SK-N-SH treated with all-trans-retinoic acid at 6 μM for 48 hours (cell line): ENCODE measurements at regions not wholly inside any gene's neighbourhood (a gene's known extent, or its start where the extent isn't known, plus 50 kb on each side); places are given as distances from the start of the nearest gene placed in this dataset.

Experiments
- ATAC-seq: fragments of 200-7000 bp; cut with Tn5 transposase; 3 replicates; pipeline ENCODE4 v1.9.1; 2020; ENCODE audit warnings: mild to moderate bottlenecking, moderate library complexity
- ARNTL ChIP-seq: fragments of 450-650 bp; formaldehyde crosslinking; IDR thresholded peaks from 2 replicates; pipeline ENCODE4 v1.5.0; 2020; ENCODE audit warnings: low read depth, mild to moderate bottlenecking, moderate library complexity, borderline replicate concordance
- BACH2 ChIP-seq: fragments of 250-450 bp; sonication (Bioruptor Pico); IDR thresholded peaks from 2 replicates; pipeline ENCODE4 v1.9.0; 2021; ENCODE audit warnings: mild to moderate bottlenecking, borderline replicate concordance
- CSDC2 ChIP-seq: fragments of 250-450 bp; sonication (Bioruptor Pico); IDR thresholded peaks from 2 replicates; pipeline ENCODE4 v1.5.0; 2020; ENCODE audit warnings: mild to moderate bottlenecking, moderate library complexity
- ESRRG ChIP-seq: fragments of 250-450 bp; sonication (Bioruptor Pico); IDR thresholded peaks from 2 replicates; pipeline ENCODE4 v1.6.1; 2021; ENCODE audit warnings: mild to moderate bottlenecking
- GLIS3 ChIP-seq: fragments of 250-450 bp; sonication (Bioruptor Pico); IDR thresholded peaks from 2 replicates; pipeline ENCODE4 v1.5.0; 2020; ENCODE audit warnings: mild to moderate bottlenecking, moderate library complexity
- ISL1 ChIP-seq: fragments of 250-450 bp; sonication (Bioruptor Pico); IDR thresholded peaks from 2 replicates; pipeline ENCODE4 v2.1.2; 2022; ENCODE audit warnings: mild to moderate bottlenecking, moderate library complexity
- OSR1 ChIP-seq: fragments of 250-450 bp; sonication (Bioruptor Pico); IDR thresholded peaks from 2 replicates; pipeline ENCODE4 v1.8.0; 2022; ENCODE audit warnings: moderate library complexity, mild to moderate bottlenecking, inconsistent platforms
- PPARA ChIP-seq: fragments of 250-450 bp; sonication (Bioruptor Pico); IDR thresholded peaks from 2 replicates; pipeline ENCODE4 v1.5.0; 2020; ENCODE audit warnings: mild to moderate bottlenecking, borderline replicate concordance
- RARB ChIP-seq: fragments of 250-450 bp; sonication (Bioruptor Pico); IDR thresholded peaks from 2 replicates; pipeline ENCODE4 v1.8.0; 2021; ENCODE audit warnings: mild to moderate bottlenecking, moderate library complexity
- SNAI2 ChIP-seq: fragments of 250-450 bp; sonication (Bioruptor Pico); IDR thresholded peaks from 2 replicates; pipeline ENCODE4 v1.5.0; 2020; ENCODE audit warnings: mild to moderate bottlenecking, moderate library complexity
- TCF4 ChIP-seq: fragments of 250-450 bp; sonication (Bioruptor Pico); IDR thresholded peaks from 2 replicates; pipeline ENCODE4 v1.8.0; 2021; ENCODE audit warnings: mild to moderate bottlenecking, moderate library complexity, borderline replicate concordance
- TOX ChIP-seq: fragments of 250-450 bp; sonication (Bioruptor Pico); IDR thresholded peaks from 2 replicates; pipeline ENCODE4 v1.8.0; 2021; ENCODE audit warnings: mild to moderate bottlenecking, moderate library complexity, borderline replicate concordance
- ZC3H10 ChIP-seq: fragments of 250-450 bp; sonication (Bioruptor Pico); IDR thresholded peaks from 2 replicates; pipeline ENCODE4 v1.5.1; 2021; ENCODE audit warnings: mild to moderate bottlenecking, moderate library complexity
- ZFP3 ChIP-seq: fragments of 250-450 bp; sonication (Bioruptor Pico); IDR thresholded peaks from 2 replicates; pipeline ENCODE4 v1.5.0; 2020; ENCODE audit warnings: mild to moderate bottlenecking, moderate library complexity
- ZFP30 ChIP-seq: fragments of 450-650 bp; formaldehyde crosslinking; IDR thresholded peaks from 2 replicates; pipeline ENCODE4 v1.5.0; 2022; ENCODE audit warnings: mild to moderate bottlenecking, moderate library complexity
- ZNF565 ChIP-seq: fragments of 450-650 bp; formaldehyde crosslinking; conservative IDR thresholded peaks from 2 replicates; pipeline ENCODE4 v1.5.0; 2020; ENCODE audit warnings: low read depth, mild to moderate bottlenecking, moderate library complexity
- ZNF70 ChIP-seq: fragments of 450-650 bp; formaldehyde crosslinking; IDR thresholded peaks from 2 replicates; pipeline ENCODE4 v1.5.0; 2020; ENCODE audit warnings: mild to moderate bottlenecking, moderate library complexity
- TF ChIP-seq, protein P1 (sequence below): fragments of 250-450 bp; sonication (Bioruptor Pico); IDR thresholded peaks from 2 replicates; pipeline ENCODE4 v1.5.0; 2020; ENCODE audit warnings: mild to moderate bottlenecking, moderate library complexity
- TF ChIP-seq, protein P2 (sequence below): fragments of 250-450 bp; sonication (Bioruptor Pico); IDR thresholded peaks from 2 replicates; pipeline ENCODE4 v1.5.1; 2020; ENCODE audit warnings: low read depth, mild to moderate bottlenecking, moderate library complexity
- TF ChIP-seq, protein P3 (sequence below): fragments of 250-450 bp; sonication (Bioruptor Pico); IDR thresholded peaks from 2 replicates; pipeline ENCODE4 v1.8.0; 2021; ENCODE audit warnings: low read depth, mild to moderate bottlenecking, moderate library complexity, borderline replicate concordance

DNA sequence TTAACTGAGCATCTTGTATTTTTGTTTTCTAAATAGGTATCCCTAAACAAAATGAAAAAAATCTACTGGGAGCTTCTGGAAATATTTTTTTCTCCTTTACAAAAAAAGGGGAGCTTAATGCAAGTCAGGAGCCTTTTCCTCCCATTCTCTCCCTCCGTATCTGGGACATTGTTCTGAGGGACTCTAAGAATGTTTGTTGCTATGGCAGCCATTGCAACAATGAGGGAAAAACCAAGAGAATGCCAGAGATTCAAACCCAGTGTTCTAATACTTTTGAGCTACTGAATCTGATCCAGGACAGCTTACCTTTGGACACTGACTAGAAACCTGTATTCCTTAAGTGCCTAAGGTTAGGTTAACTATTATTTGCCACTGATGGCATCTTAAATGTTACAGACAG is 485.7 kb upstream of the HS3ST1 start (continued):
- TF ChIP-seq, protein P1, sequence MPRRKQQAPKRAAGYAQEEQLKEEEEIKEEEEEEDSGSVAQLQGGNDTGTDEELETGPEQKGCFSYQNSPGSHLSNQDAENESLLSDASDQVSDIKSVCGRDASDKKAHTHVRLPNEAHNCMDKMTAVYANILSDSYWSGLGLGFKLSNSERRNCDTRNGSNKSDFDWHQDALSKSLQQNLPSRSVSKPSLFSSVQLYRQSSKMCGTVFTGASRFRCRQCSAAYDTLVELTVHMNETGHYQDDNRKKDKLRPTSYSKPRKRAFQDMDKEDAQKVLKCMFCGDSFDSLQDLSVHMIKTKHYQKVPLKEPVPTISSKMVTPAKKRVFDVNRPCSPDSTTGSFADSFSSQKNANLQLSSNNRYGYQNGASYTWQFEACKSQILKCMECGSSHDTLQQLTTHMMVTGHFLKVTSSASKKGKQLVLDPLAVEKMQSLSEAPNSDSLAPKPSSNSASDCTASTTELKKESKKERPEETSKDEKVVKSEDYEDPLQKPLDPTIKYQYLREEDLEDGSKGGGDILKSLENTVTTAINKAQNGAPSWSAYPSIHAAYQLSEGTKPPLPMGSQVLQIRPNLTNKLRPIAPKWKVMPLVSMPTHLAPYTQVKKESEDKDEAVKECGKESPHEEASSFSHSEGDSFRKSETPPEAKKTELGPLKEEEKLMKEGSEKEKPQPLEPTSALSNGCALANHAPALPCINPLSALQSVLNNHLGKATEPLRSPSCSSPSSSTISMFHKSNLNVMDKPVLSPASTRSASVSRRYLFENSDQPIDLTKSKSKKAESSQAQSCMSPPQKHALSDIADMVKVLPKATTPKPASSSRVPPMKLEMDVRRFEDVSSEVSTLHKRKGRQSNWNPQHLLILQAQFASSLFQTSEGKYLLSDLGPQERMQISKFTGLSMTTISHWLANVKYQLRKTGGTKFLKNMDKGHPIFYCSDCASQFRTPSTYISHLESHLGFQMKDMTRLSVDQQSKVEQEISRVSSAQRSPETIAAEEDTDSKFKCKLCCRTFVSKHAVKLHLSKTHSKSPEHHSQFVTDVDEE (CRISPR knock-in tag) = no peak
- no peak for TF ChIP-seq TCF4 (CRISPR knock-in tag)
- TF ChIP-seq, all 23 proteins: peak for 0

DNA sequence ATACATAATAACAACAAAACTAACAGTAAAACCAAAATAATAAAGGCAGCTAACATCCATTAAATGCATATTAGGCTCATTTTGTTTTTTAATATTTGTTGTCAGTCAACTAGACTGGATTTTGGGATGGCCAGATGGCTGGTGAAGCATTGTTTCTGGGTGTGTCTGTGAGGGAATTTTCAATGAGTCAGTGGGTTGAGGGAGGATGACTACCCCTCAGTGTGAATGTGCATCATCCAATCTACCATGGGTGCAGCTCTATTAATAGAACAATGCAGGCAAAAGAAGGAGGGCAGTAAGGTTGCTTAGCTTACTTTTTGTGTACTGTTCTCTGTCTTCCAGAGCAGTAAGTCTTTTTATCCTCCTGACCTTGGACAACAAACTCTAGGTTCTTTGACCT is 484.2 kb upstream of the HS3ST1 start:
- ATAC-seq = no peak
- TF ChIP-seq, protein P2, sequence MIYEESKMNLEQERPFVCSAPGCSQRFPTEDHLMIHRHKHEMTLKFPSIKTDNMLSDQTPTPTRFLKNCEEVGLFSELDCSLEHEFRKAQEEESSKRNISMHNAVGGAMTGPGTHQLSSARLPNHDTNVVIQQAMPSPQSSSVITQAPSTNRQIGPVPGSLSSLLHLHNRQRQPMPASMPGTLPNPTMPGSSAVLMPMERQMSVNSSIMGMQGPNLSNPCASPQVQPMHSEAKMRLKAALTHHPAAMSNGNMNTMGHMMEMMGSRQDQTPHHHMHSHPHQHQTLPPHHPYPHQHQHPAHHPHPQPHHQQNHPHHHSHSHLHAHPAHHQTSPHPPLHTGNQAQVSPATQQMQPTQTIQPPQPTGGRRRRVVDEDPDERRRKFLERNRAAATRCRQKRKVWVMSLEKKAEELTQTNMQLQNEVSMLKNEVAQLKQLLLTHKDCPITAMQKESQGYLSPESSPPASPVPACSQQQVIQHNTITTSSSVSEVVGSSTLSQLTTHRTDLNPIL (CRISPR knock-in tag) = no peak
- TF ChIP-seq CSDC2 (CRISPR knock-in tag) (no peak), ISL1 (no peak), ZNF565 (CRISPR knock-in tag) (no peak), ZC3H10 (CRISPR knock-in tag) (no peak), SNAI2 (CRISPR knock-in tag) (no peak), ESRRG (CRISPR knock-in tag) (no peak)
- TF ChIP-seq, protein P3, sequence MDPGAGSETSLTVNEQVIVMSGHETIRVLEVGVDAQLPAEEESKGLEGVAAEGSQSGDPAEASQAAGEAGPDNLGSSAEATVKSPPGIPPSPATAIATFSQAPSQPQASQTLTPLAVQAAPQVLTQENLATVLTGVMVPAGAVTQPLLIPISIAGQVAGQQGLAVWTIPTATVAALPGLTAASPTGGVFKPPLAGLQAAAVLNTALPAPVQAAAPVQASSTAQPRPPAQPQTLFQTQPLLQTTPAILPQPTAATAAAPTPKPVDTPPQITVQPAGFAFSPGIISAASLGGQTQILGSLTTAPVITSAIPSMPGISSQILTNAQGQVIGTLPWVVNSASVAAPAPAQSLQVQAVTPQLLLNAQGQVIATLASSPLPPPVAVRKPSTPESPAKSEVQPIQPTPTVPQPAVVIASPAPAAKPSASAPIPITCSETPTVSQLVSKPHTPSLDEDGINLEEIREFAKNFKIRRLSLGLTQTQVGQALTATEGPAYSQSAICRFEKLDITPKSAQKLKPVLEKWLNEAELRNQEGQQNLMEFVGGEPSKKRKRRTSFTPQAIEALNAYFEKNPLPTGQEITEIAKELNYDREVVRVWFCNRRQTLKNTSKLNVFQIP (CRISPR knock-in tag) = no peak

DNA sequence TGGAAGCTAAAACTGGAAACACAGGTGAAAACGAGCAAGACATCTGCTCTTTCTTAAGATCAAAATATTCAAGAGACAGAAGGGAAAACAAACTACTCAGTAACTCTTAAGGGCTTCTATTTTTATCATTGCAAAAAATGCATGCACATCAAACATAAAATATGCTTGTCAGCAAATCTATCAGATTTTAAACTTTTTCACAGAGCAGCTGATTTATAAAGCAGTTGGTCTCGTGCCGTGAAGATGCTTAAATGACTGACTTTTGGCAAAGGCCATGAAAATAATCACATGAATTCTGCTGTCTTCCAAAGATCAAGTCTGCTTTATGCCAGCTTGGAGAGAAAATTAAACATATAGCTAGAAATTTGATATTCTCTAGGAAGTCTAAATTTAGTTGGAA is 482.1 kb upstream of the HS3ST1 start:
- no peak for ATAC-seq
- TF ChIP-seq ZNF565 (CRISPR knock-in tag) = no peak
- no peak for TF ChIP-seq RARB (CRISPR knock-in tag)
- no peak for TF ChIP-seq PPARA (CRISPR knock-in tag)
- no peak for TF ChIP-seq BACH2
- TF ChIP-seq, protein P2 (CRISPR knock-in tag) = no peak
- TF ChIP-seq ZFP3 (CRISPR knock-in tag) = no peak
- TF ChIP-seq, protein P1 (CRISPR knock-in tag) = no peak
- no peak for TF ChIP-seq GLIS3
- TF ChIP-seq ISL1 = no peak
- no peak for TF ChIP-seq ZFP30 (CRISPR knock-in tag)
- TF ChIP-seq OSR1 (CRISPR knock-in tag) = no peak
- TF ChIP-seq ZC3H10 (CRISPR knock-in tag) = no peak
- no peak for TF ChIP-seq CSDC2 (CRISPR knock-in tag)
- TF ChIP-seq ESRRG (CRISPR knock-in tag) = no peak

DNA sequence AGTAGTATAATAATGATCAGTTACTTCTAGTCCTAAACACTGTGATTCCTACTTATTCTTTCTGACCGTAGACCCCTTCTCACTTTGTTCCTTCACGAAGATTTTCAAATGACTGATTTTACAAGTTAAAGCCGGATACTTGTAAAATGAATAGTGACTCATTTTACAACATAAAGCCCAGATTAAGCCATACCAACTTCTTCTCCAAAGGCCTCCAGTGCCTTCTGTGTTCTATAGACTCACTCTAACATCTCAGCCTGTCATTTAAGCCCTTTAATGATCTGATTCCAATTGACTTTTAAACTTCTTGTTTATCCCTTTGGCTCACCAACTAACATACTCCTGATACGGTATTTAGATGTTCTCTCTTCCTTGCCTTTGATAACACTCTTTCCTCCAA is 480.0 kb upstream of the HS3ST1 start:
- ATAC-seq = no peak
- TF ChIP-seq ESRRG (CRISPR knock-in tag) = no peak
- TF ChIP-seq ZNF565 (CRISPR knock-in tag) = no peak
- no peak for TF ChIP-seq SNAI2 (CRISPR knock-in tag)
- TF ChIP-seq RARB (CRISPR knock-in tag) = no peak
- no peak for TF ChIP-seq ZNF70 (CRISPR knock-in tag)
- TF ChIP-seq TOX = no peak
- no peak for TF ChIP-seq ARNTL (CRISPR knock-in tag)
- TF ChIP-seq, protein P2 (CRISPR knock-in tag) = no peak
- no peak for TF ChIP-seq GLIS3
- TF ChIP-seq, protein P1 (CRISPR knock-in tag) = no peak
- no peak for TF ChIP-seq ISL1
- no peak for TF ChIP-seq OSR1 (CRISPR knock-in tag)
- no peak for TF ChIP-seq ZC3H10 (CRISPR knock-in tag)
- TF ChIP-seq TCF4 (CRISPR knock-in tag) = no peak
- TF ChIP-seq ZFP30 (CRISPR knock-in tag) = no peak
